ENCODE measurements at regions not wholly inside any gene's neighbourhood (a gene's known extent, or its start where the extent isn't known, plus 50 kb on each side); places are given as distances from the start of the nearest gene placed in this dataset.

DNA sequence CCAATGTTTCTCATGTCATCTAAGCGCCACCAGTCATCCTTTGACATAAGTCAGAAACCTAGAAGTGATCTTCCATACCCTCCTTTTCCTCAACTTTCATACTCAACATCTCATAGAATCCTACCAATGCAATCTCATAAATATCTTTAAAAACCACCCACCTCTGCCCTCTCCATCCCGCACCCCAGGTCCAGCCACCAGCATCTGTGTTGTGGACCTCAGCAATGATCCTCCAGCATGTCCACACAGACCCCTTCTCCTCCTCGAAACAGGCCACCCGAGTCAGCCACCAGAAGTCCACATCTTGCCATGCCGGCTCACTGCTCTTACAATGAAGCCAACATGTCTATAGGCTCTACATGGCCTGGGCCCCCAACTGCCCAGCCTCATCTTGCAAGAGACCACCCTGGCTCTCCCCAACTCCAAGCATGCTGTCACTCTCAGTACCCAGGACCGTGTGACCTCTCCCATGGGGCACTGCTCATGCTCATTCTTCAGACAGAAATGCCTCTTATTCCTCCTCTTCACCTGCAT, 636.7 kb upstream of the ID2 start:
- TF ChIP-seq POLR2A (IDR thresholded peaks at IDR 0.05; ENCODE audit: extremely low read depth, insufficient read length), result no peak
- TF ChIP-seq, protein P1, sequence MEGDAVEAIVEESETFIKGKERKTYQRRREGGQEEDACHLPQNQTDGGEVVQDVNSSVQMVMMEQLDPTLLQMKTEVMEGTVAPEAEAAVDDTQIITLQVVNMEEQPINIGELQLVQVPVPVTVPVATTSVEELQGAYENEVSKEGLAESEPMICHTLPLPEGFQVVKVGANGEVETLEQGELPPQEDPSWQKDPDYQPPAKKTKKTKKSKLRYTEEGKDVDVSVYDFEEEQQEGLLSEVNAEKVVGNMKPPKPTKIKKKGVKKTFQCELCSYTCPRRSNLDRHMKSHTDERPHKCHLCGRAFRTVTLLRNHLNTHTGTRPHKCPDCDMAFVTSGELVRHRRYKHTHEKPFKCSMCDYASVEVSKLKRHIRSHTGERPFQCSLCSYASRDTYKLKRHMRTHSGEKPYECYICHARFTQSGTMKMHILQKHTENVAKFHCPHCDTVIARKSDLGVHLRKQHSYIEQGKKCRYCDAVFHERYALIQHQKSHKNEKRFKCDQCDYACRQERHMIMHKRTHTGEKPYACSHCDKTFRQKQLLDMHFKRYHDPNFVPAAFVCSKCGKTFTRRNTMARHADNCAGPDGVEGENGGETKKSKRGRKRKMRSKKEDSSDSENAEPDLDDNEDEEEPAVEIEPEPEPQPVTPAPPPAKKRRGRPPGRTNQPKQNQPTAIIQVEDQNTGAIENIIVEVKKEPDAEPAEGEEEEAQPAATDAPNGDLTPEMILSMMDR (IDR thresholded peaks at IDR 0.05; ENCODE audit: low read depth, low read length), result no peak

All from NB4 (cell line).